GM23338 (cell line): ENCODE measurements at regions not wholly inside any gene's neighbourhood (a gene's known extent, or its start where the extent isn't known, plus 50 kb on each side); places are given as distances from the start of the nearest gene placed in this dataset.

Experiments used
- ZNF462 ChIP-seq: fragments of 250-450 bp; sonication (Bioruptor Pico); IDR thresholded peaks from 2 replicates; pipeline ENCODE4 v1.5.0; 2020; ENCODE audit warnings: mild to moderate bottlenecking, moderate library complexity

GRCh38 chrX:37956223-37956622, 50.1 kb upstream of the SYTL5 start (continued):
- TF ChIP-seq ZNF462 (CRISPR knock-in tag) = no peak
